ENCODE measurements at regions not wholly inside any gene's neighbourhood (a gene's known extent, or its start where the extent isn't known, plus 50 kb on each side); places are given as distances from the start of the nearest gene placed in this dataset.
"Not testable (repeated sequence)": the region's sequence is repeated elsewhere in the genome, so short reads cannot be mapped to it uniquely, and the experiment has no call there.

DNA sequence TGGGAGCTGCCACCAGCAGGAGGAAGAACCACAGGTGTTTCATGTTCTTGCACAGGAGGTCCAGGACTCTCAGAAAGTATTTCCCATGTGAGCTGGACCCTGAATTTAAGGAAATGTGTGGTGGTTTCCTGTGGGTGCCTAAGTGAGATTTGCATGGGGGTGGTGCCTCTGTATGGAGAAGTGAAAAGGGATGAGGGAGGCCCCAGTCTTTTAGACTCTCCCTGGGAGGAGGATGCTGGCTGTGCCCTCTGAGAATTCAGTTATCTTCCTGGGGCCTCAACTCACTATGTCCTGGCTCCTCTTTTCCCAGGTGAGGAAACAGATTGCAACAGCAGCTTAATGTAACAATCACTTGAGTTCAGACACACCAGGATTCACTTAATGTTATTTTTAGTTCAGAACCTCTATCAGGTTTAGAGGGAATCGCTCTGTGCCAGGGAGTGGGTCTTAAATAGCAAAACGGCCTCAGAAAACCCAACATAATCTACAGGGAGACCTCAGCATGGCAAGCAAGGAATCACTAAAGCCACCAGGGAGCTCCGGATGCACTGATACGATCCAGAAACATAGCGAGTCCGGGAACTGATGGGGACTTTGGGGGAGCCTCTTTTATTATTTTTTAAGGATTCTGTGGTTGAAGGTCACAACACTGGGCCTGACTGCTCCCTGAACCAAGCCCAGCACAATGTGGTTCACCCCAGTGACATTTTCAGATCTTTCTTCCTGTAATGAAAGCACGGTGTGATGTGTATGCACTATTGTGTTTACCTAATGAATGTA, 823.5 kb downstream of the TMEM121 start:
- DNase-seq (ENCODE audit: low spot score); in situ Hi-C loops (cut with HindIII; ENCODE audit: low sequenced_read_pairs): not testable (repeated sequence)

DNA sequence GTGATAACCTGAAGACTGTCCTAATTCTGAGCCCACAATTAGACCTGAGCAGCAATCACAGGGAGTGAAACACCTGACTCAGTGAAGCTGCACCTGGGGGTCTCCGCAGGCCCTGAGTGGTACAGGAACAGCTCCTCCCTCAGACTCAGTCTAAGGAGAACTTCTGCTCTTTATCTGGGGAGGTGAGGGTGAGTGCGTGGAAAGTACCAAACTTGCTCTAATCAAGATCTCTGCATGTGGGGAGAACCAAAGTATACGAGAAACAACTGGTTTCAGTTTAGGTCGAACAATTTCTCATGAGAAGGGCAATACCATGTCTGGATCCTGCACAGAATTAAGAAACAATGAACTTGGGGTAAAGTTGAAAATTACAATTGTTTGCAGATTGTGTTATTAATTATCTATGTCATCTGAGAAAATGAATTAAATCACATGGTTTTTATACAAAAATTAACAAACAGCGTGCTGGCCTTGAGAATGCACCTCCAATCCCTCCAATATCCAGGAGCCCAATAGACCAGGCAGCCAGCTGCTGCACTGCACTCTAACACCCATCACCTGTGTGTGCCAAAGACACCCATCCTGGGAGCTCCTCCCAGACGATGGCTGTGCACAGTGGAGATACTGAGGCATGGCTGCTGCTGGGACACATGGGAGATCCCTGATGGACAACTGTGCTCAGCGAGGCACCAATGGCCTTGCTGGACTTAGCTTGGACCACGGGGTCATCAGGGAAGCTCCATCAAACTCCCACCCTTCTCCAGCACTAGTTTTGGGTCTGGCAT, 828.8 kb downstream of the TMEM121 start:
- in situ Hi-C loops (cut with HindIII; ENCODE audit: low sequenced_read_pairs); DNase-seq (ENCODE audit: low spot score): not testable (repeated sequence)

DNA sequence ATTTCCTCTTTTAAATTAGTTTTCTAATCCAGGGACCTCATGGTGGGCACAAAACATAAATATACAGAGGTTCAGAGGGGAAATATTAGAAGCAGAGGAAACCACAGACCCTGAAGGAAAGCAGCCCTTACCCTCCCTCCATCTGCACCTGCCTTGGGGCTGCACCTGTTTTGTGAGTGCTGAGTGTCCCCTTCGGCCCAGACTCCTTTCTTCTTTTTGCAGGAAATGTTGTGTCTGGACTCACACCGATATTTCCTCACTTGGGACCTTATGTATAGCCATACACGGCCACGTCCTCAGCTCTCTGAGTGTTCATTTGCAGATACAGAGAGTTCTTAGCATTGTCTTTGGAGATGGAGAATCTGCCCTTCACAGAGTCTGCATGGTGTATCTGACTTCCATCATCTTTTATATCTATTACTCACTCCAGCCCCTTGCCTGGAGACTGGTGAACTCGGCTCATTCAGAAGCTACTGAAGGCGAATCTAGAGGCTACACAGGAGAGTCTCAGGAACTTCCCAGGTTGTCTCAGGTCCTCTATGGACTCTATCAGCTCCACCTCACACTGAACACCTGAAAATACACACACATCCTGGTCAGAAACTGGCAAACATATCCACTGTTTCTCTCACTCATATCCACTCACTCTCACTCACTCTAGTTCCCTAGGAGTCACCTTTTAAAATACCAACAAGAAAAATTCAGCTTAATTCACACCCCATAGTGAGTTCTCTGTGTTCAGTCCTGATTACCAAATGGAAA, 829.7 kb downstream of the TMEM121 start:
- in situ Hi-C loops (cut with HindIII; ENCODE audit: low sequenced_read_pairs); DNase-seq (ENCODE audit: low spot score): not testable (repeated sequence)

DNA sequence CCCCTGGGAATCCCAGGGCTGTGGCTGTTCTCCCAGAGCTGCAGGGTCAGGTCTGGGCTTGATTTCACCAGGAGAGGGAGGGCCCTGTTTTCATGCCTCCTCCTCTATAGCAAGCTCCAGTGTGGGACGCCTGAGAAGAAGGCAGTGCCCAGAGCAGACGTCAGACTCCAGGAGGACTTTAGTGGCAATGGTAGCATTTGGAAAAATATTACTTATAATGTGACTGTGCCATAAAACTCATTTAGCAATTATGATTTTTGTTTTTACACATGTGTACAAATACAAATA, 830.2 kb downstream of the TMEM121 start:
- not testable (repeated sequence) for DNase-seq (ENCODE audit: low spot score)

DNA sequence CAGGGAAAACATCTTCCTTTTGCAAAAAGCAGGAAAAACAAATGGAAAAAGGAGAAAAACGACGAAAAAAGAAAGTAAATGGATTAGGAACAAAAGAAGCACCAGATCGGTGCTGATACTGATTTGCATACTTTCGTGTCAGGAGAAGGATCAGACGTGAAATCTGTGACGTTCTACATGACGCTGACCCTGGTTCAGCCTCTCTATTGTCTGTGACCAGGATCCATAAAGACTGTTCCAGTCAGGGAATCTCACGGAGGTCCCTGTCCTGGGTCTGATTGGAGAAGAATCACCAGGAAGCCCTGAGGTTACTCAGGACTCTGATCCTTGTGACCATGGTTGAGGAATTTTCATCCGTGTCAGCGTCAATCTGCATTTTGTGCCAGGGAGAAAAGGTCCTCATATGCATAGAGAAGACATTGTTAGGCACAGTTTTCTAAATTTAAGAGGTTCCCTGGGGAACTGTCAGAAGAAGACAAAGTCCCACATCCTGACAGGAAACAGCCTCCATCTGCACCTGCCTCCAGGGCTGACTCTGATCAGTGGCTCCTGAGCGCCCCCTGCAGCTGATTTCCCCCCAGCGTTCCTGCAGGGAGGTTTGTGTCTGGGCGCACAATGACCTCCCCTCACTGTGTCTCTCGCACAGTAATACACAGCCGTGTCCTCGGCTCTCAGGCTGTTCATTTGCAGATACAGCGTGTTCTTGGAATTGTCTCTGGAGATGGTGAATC, 832.9 kb downstream of the TMEM121 start:
- in situ Hi-C loops (cut with HindIII; ENCODE audit: low sequenced_read_pairs); DNase-seq (ENCODE audit: low spot score): not testable (repeated sequence)

More for the DNA sequence above, 830.2 kb downstream of the TMEM121 start:
- in situ Hi-C loops (cut with HindIII; ENCODE audit: low sequenced_read_pairs), result not testable (repeated sequence)

DNA sequence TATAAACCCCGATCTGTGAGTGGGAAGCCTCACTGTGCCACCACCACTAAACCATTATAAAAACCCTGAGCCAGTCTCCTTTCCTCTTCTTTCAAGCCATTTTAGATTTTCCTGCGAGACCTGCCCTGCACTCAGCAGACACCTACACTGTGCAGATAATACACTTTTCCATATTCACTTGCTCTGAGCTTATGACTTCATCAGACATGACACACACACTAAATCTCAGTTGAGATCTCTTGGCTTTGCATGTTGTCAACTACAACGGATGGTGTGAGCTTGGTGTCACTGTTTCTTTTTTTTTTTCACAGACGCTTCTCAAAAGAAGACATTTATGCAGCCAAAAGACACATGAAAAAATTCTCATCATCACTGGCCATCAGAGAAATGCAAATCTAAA, 839.0 kb downstream of the TMEM121 start:
- DNase-seq (ENCODE audit: low spot score); in situ Hi-C loops (cut with HindIII; ENCODE audit: low sequenced_read_pairs): not testable (repeated sequence)

DNA sequence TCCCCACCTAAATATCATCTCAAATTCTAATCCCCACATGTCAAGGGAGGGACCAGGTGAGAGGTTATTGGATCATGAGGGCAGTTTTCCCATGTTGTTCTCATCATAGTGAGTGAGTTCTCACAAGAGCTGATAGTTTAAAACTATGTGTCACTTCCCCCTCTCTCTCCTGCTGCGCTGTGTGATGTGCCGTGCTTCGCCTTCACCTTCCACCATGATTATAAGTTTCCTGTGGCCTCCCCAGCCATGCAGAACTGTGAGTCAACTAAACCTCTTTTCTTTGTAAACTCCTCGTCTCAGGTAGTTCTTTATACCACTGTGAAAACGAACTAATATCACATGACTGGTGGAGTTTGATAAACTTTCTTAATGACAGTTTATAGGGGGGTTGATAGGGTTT, 839.5 kb downstream of the TMEM121 start:
- in situ Hi-C loops (cut with HindIII; ENCODE audit: low sequenced_read_pairs); DNase-seq (ENCODE audit: low spot score): not testable (repeated sequence)

DNA sequence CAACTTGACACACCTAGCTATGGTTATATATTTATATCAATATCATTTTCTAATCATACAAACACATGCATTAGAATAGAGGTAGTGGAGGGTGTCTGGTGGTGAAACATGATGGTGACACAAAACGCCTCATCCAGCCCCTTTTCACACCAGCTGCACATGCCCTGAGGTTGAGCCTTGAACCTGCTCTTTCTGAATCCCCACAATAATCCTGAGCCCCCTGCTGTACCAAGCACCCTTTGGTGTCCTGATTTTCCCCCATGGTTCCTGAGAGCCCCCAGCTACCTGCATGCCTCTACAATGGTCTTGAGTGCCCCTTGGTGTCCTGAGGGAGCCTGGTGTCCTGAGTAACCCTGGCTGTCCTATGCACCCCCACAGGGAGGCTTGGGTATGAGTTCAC, 840.6 kb downstream of the TMEM121 start:
- in situ Hi-C loops (cut with HindIII; ENCODE audit: low sequenced_read_pairs), result not testable (repeated sequence)

DNA sequence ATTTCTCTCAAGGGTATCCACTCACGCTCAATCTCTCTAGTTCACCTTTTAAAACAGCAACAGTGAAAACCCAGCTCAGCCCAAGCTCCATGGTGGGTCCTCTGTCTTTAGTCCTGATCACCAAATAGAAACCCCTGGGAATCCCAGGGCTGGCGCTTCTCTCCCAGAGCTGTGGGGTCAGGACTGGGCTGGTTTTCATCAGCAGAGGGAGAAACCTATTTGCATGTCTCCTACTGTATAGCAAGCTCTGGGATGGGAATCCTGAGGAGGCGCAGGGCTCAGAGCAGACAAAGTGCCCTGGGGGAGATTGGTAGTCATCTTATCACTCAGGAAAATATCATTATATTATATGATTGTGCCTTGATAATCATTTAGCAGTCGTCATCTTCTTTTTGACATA, 843.1 kb downstream of the TMEM121 start:
- DNase-seq (ENCODE audit: low spot score); in situ Hi-C loops (cut with HindIII; ENCODE audit: low sequenced_read_pairs): not testable (repeated sequence)

More for the DNA sequence above, 840.6 kb downstream of the TMEM121 start:
- not testable (repeated sequence) for DNase-seq (ENCODE audit: low spot score)

DNA sequence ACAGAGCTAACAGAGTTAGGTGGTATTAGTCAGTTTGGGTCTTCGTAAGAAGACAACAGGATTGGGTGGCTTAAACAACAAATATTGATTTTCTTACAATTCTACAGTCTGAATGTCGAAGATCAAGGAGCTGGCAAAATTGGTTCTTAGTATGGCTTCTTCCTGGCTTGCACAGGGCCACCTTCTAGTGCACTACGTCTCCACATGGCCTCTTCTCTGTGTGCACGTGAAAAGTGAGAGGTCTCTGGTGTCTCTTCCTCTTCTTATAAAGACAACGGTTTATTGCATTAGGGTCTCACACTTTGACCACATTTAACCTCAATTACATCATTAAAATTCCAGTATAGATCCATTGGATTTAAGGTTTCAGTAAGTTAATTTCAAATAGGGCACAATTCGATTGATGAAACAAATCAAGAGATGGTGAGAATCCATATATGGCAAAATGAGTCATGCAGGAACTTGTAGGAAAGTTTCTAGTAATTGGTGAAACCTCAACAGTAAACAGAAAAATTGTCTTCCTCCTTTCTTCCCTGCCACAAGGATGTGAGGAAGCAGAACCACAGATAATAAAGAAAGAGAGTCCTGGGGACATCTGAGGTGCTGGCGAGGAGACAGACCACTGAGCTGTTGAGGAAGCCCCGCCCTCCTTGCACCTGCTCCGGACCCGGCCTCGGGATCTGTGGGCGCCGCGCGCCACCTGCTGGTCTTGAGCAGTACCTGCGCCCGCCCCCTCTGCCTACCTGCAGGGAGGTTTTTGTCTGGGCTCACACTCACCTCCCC, 846.7 kb downstream of the TMEM121 start:
- in situ Hi-C loops (cut with HindIII; ENCODE audit: low sequenced_read_pairs), result no loop called here
- peak; percentile 1 for DNase-seq (ENCODE audit: low spot score)

DNA sequence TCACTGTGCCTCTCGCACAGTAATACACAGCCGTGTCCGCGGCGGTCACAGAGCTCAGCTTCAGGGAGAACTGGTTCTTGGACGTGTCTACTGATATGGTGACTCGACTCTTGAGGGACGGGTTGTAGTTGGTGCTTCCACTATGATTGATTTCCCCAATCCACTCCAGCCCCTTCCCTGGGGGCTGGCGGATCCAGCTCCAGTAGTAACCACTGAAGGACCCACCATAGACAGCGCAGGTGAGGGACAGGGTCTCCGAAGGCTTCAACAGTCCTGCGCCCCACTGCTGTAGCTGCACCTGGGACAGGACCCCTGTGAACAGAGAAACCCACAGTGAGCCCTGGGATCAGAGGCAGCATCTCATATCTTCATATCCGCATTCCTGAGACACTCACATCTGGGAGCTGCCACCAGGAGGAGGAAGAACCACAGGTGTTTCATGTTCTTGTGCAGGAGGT, 847.3 kb downstream of the TMEM121 start:
- DNase-seq (ENCODE audit: low spot score); in situ Hi-C loops (cut with HindIII; ENCODE audit: low sequenced_read_pairs): not testable (repeated sequence)

DNA sequence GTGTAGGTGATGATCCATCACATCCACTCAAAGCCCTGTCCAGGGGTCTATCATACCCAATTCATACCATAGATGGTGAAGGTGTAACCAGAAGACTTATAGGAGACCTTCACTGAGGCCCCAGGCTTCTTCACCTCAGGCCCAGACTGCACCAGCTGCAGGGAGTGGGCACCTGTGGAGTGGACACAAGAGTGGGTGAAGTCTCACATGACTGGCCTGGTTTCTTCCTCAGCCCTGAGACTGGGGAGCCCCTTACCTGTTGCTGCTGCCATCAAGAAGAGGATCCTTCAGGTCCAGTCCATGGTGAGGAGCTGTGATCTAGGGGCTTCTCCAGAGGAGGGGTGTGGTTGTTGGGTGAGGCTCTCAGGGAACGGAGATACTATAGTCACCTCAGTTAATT, 851.0 kb downstream of the TMEM121 start:
- in situ Hi-C loops (cut with HindIII; ENCODE audit: low sequenced_read_pairs), result no loop called here
- DNase-seq (ENCODE audit: low spot score), result no peak

DNA sequence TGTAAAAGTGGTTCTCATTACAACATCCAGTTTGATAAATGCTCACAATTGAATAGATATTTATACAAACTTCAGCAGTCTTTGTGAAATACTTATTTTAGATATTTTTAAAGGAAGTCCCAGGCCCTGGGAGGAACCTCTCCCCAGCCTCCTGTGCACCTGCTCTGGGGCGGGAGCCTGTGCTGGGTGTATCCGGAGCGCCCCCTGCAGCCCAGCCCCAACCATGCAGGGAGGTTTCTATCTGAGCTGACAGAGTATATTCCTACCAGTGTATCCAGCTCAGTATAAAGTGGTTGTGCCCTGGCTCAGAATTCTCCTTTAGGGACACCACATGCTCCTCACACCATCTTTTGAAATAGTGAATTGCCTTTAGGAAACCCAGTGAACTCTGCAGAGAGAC, 851.8 kb downstream of the TMEM121 start:
- no peak for DNase-seq (ENCODE audit: low spot score)
- in situ Hi-C loops (cut with HindIII; ENCODE audit: low sequenced_read_pairs), result no loop called here

DNA sequence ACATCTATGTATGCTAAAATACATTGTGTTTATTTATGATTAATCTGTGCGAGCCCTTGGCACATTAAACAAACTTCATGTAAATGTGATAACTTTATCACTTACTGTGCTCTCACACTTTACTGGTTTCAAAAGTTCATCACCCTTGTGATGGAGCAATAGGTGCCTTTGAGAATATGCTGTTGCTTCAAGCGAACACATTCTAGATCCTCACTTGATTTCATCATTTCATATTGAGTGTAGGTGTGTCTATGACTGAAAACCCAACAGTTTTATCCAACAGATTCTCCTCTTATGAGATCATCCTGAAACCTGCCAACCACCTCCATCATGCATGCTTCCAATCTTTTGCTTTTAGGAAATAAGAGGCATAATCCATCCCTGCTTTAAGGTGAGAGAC, 854.4 kb downstream of the TMEM121 start:
- no peak for DNase-seq (ENCODE audit: low spot score)
- in situ Hi-C loops (cut with HindIII; ENCODE audit: low sequenced_read_pairs), result no loop called here

DNA sequence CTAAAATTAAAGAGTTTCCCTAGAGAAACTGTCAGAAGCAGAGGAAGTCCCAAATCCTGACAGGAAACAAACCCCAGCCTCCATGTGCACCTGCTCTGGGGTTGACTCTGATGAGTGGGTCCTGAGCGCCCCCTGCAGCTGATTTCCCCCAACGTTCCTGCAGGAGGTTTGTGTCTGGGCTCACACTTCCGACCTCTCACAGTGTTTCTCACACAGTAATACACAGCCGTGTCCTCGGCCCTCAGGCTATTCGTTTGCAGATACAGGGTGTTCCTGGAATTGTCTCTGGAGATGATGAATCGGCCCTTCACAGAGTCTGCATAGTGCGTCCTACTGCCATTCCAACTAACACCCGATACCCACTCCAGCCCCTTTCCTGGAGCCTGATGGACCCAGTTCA, 862.8 kb downstream of the TMEM121 start:
- in situ Hi-C loops (cut with HindIII; ENCODE audit: low sequenced_read_pairs); DNase-seq (ENCODE audit: low spot score): not testable (repeated sequence)

DNA sequence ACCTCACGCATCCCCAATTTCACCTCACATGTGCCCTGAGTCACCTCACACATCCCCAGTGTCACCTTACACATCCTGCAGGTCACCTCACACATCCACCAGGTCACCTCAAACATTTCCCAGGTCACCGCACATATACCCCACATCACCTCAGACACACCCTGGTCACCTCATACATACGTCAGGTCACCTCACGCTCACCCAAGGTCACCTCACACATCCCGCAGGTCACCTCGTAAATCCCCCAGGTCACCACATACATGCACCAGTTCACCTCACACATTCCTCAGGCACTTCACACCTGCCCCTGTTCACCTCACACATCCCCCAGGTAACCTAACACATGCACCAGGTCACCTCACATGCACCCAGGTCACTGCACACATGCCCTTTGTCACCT, 864.0 kb downstream of the TMEM121 start:
- no peak for DNase-seq (ENCODE audit: low spot score)
- in situ Hi-C loops (cut with HindIII; ENCODE audit: low sequenced_read_pairs), result no loop called here

DNA sequence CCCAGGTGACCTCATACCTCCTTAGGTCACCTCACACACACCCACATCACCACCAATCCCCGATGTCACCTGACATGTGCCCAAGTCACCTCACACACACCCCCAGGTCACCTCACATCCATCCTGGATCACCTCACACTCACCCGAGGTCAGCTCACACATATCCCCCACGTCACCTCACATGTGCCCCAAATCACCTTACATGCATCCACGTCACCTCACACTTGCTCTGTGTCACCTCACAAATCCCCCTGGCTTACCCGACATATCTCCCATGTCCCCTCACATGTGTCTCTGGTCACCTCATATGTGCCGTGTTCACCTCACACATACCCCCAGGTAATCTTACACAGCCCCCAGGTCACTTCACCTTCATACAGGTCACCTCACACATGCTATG, 864.6 kb downstream of the TMEM121 start:
- in situ Hi-C loops (cut with HindIII; ENCODE audit: low sequenced_read_pairs), result no loop called here

DNA sequence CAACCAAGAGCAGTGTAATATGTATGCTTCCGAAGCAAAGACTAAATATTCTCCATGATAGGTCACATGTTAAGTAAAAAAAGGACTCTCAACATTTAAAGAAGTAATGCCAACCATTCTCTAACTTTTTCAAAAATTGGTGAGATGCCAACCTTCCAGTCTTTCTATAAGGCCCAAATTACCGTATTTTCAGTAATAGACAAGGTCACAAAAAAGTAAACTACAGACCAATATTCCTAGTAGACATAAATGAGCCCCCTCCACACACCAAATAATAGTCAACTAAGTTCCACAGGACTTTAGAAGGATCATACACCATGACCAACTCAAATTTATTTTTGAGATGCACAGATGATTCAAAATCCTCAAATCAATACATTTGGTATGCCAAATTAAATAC, 867.4 kb downstream of the TMEM121 start:
- in situ Hi-C loops (cut with HindIII; ENCODE audit: low sequenced_read_pairs), result no loop called here

More for the DNA sequence above, 864.6 kb downstream of the TMEM121 start:
- DNase-seq (ENCODE audit: low spot score), result no peak

More for the DNA sequence above, 867.4 kb downstream of the TMEM121 start:
- DNase-seq (ENCODE audit: low spot score), result no peak
